ENCODE measurements at regions not wholly inside any gene's neighbourhood (a gene's known extent, or its start where the extent isn't known, plus 50 kb on each side); places are given as distances from the start of the nearest gene placed in this dataset.

DNA sequence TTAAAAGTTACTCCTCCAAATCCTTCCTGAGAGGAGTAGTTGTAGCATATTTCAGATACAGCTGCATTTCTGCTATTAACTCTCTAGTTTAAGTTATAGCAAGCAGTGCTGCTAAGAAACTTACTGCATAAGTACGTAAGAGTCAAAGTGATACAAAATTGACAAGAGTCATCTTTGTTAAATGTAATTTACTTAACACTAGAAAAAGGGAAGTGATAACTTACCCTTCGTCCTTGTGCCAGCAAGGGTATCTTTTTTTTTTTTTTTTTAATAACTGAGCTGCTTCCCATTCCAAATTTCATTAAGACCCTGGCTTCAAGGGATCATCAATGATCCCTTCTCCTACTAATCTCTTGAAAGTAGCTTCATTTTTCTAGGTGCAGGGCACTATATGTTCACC, 493.0 kb downstream of the PLCL1 start:
- TF ChIP-seq CEBPB (tag; IDR thresholded peaks at IDR 0.05) = no peak
- TF ChIP-seq RAD21 (CRISPR knock-in tag; conservative IDR thresholded peaks at IDR 0.05 in 1 of 2, IDR thresholded peaks at IDR 0.05 in 1 of 2) = no peak
- TF ChIP-seq, protein P1, sequence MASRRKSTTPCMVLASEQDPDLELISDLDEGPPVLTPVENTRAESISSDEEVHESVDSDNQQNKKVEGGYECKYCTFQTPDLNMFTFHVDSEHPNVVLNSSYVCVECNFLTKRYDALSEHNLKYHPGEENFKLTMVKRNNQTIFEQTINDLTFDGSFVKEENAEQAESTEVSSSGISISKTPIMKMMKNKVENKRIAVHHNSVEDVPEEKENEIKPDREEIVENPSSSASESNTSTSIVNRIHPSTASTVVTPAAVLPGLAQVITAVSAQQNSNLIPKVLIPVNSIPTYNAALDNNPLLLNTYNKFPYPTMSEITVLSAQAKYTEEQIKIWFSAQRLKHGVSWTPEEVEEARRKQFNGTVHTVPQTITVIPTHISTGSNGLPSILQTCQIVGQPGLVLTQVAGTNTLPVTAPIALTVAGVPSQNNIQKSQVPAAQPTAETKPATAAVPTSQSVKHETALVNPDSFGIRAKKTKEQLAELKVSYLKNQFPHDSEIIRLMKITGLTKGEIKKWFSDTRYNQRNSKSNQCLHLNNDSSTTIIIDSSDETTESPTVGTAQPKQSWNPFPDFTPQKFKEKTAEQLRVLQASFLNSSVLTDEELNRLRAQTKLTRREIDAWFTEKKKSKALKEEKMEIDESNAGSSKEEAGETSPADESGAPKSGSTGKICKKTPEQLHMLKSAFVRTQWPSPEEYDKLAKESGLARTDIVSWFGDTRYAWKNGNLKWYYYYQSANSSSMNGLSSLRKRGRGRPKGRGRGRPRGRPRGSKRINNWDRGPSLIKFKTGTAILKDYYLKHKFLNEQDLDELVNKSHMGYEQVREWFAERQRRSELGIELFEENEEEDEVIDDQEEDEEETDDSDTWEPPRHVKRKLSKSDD (conservative IDR thresholded peaks at IDR 0.05; ENCODE audit: low read length) = no peak
- TF ChIP-seq, protein P2, sequence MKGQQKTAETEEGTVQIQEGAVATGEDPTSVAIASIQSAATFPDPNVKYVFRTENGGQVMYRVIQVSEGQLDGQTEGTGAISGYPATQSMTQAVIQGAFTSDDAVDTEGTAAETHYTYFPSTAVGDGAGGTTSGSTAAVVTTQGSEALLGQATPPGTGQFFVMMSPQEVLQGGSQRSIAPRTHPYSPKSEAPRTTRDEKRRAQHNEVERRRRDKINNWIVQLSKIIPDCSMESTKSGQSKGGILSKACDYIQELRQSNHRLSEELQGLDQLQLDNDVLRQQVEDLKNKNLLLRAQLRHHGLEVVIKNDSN (CRISPR knock-in tag; IDR thresholded peaks at IDR 0.05) = no peak
- no peak for TF ChIP-seq YY1 (IDR thresholded peaks at IDR 0.05; ENCODE audit: borderline replicate concordance in 1 of 3, control insufficient read depth in 1 of 3, extremely low read depth in 1 of 3, insufficient read depth in 3 of 3, insufficient read length in 1 of 3, insufficient replicate concordance in 2 of 3, low read depth in 1 of 3, low read length in 2 of 3)
- TF ChIP-seq, protein P3, sequence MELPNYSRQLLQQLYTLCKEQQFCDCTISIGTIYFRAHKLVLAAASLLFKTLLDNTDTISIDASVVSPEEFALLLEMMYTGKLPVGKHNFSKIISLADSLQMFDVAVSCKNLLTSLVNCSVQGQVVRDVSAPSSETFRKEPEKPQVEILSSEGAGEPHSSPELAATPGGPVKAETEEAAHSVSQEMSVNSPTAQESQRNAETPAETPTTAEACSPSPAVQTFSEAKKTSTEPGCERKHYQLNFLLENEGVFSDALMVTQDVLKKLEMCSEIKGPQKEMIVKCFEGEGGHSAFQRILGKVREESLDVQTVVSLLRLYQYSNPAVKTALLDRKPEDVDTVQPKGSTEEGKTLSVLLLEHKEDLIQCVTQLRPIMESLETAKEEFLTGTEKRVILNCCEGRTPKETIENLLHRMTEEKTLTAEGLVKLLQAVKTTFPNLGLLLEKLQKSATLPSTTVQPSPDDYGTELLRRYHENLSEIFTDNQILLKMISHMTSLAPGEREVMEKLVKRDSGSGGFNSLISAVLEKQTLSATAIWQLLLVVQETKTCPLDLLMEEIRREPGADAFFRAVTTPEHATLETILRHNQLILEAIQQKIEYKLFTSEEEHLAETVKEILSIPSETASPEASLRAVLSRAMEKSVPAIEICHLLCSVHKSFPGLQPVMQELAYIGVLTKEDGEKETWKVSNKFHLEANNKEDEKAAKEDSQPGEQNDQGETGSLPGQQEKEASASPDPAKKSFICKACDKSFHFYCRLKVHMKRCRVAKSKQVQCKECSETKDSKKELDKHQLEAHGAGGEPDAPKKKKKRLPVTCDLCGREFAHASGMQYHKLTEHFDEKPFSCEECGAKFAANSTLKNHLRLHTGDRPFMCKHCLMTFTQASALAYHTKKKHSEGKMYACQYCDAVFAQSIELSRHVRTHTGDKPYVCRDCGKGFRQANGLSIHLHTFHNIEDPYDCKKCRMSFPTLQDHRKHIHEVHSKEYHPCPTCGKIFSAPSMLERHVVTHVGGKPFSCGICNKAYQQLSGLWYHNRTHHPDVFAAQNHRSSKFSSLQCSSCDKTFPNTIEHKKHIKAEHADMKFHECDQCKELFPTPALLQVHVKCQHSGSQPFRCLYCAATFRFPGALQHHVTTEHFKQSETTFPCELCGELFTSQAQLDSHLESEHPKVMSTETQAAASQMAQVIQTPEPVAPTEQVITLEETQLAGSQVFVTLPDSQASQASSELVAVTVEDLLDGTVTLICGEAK (IDR thresholded peaks at IDR 0.05) = no peak
- TF ChIP-seq, protein P3 (CRISPR knock-in tag; IDR thresholded peaks at IDR 0.05) = no peak
- TF ChIP-seq EHMT2 (IDR thresholded peaks at IDR 0.05) = no peak
- no peak for TF ChIP-seq TCF7L2 (IDR thresholded peaks at IDR 0.05; ENCODE audit: low read depth, low read length)
- TF ChIP-seq TGIF2 (CRISPR knock-in tag; IDR thresholded peaks at IDR 0.05) = no peak
- no peak for TF ChIP-seq MTF1 (CRISPR knock-in tag; IDR thresholded peaks at IDR 0.05; ENCODE audit: borderline replicate concordance)
- TF ChIP-seq ZFP30 (CRISPR knock-in tag; IDR thresholded peaks at IDR 0.05; ENCODE audit: borderline replicate concordance) = no peak
